Testis (tissue), 2 donors: ENCODE measurements at regions not wholly inside any gene's neighbourhood (a gene's known extent, or its start where the extent isn't known, plus 50 kb on each side); places are given as distances from the start of the nearest gene placed in this dataset.

Experiments
- CTCF ChIP-seq, 3 experiments: fragments of 450-650 bp in 2 of 3; fragments of 200-600 bp in 1 of 3; sonication (generic) in 1 of 3; IDR thresholded peaks; one replicate each; pipeline ENCODE4 v1.5.1; 2016 to 2019; ENCODE audit warnings: antibody characterized with exemption in 3 of 3, mild to moderate bottlenecking in 2 of 3, moderate library complexity in 1 of 3
- POLR2A ChIP-seq: fragments of 450-650 bp; IDR thresholded peaks from one replicate; pipeline ENCODE4 v1.6.1; 2017; ENCODE audit warnings: antibody characterized with exemption, mild to moderate bottlenecking, moderate library complexity

GRCh38 chrX:103910430-103910829 lies 52.0 kb upstream of the TMSB15B start:
- TF ChIP-seq CTCF (IDR thresholded peaks at IDR 0.05), result no peak
- no peak for TF ChIP-seq POLR2A
